Stimulated activated CD8-positive, alpha-beta memory T cell treated with anti-CD3 and anti-CD28 coated beads, Interleukin-4, amount 100 ng/mL, for 48 hours (primary cell): ENCODE measurements at regions not wholly inside any gene's neighbourhood (a gene's known extent, or its start where the extent isn't known, plus 50 kb on each side); places are given as distances from the start of the nearest gene placed in this dataset.

ENCODE experiments used
- DNase-seq: peaks from one replicate; pipeline ENCODE4 v3.0.0-alpha.2; 2020

- no peak for DNase-seq
These were observed 1999.3 kb downstream of the MAT2B start for GRCh38 chr5:165504674-165505073.

DNA sequence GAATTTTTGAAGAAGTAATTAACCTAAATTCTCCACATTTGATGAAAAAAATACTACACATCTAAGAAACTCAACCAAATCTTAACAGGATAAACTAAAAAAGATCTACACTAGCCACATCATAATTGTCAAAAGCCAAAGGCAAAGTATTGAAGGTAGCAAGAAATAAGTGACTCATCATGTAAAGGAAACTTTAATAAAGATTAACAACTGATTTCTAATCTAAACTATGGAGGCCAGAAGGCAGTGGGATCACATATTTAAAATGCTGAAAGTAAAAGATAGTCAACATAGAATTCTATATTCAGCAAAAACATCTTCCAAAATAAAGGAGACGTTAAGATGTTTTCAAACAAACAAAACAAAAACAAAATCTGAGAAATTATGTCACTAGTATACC is 2002.9 kb downstream of the MAT2B start:
- no peak for DNase-seq

- no peak for DNase-seq
These were observed 2003.4 kb downstream of the MAT2B start for GRCh38 chr5:165508861-165509260.

GRCh38 chr5:165521816-165522610 is 2016.6 kb downstream of the MAT2B start:
- no peak for DNase-seq

DNA sequence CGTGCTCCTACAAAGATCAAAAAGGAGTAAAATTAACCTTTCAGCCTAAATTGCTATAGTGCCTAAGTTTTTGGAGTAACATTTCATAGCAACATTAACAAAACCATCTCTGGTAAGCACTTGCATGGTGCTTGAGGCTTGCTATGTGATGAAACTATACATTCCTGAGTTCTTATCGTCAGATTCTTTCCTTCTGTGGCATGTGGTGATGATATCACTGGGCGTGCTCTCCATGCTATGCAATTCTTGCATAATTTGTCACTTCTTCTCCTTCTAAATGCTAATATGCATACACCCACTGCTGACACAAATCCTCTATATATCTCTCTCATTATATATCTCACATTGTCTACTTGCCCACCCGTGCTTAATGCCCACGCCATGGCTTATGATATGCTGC is 2019.9 kb downstream of the MAT2B start:
- no peak for DNase-seq

DNA sequence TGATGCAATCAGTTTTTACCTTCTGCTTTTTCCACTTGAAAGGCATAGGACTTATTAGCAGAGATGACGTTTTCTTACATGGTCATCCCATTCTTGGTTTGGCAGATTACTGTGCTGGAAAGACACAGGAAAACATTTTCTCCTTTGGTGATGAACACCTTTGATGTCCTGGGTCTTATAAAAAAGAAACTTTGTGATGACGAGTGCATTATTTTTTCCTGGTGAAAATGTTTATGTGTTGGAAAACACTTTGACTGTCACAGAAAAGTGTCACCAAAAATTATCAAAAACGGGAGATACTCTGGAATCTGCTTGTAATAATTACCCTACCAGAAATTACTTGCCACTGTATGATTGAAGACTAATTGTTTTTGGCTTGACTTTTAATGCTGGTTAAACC is 2020.9 kb downstream of the MAT2B start:
- DNase-seq, result no peak

- DNase-seq, result no peak
These were observed 2022.2 kb downstream of the MAT2B start for GRCh38 chr5:165527577-165527976.

DNA sequence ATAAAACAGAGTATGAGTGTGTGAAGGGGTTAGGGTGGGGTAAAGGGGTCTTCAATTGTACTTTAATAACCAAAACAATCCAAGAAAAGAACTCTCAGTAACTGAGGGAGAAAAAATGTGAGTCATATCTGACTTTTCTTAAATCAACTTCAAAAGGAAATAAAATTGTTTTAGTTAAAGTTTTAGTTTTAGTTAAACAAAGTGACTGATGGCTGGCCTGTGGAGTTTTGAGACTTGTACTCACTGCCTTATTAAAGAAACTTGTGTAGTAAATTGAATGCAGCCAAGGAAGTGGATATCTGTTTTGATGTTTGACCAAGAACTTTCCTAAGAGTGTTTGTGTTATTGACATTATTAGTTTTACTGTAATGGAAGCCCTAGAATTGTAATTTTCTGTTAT is 2032.6 kb downstream of the MAT2B start:
- DNase-seq, result no peak

GRCh38 chr5:165559645-165560044 is 2054.2 kb downstream of the MAT2B start:
- DNase-seq, result no peak

DNA sequence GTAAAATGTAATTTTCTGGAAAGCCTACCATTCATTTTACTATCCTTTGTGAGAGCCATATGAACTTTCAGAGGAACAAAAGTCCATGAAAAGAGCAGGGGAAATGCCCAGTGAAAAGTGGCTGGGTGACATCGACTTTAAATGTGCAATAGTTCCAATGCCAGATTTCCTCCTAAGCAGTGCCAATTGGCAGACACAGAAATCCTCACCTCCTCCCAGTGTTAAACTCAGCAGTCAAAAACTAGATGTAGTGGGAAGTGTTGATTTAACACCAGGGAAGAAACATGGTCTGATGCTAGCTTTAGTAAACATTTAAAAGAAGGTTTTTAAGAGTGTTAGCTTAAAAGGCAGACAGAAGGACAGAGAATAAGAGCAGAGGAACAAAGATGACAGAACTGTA is 2055.2 kb downstream of the MAT2B start:
- DNase-seq, result no peak

- no peak for DNase-seq
These were observed 2060.5 kb downstream of the MAT2B start for GRCh38 chr5:165565911-165566310.

DNA sequence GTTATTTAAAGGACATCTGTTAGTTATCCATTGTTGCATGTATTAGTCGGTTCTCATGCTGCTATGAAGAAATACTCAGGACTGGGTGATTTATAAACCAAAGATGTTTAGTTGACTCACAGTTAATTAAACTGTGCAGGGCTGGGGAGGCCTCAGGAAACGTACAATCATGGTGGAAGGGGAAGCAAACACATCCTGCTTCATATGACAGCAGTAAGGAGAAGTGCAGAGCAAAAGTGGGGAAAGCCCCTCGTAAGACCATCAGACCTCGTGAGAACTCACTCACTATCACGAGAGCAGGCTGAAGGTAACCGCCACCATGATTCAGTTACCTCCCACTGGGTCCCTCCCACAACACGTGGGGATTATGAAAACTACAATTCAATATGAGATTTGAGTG is 2064.1 kb downstream of the MAT2B start:
- DNase-seq, result no peak

DNA sequence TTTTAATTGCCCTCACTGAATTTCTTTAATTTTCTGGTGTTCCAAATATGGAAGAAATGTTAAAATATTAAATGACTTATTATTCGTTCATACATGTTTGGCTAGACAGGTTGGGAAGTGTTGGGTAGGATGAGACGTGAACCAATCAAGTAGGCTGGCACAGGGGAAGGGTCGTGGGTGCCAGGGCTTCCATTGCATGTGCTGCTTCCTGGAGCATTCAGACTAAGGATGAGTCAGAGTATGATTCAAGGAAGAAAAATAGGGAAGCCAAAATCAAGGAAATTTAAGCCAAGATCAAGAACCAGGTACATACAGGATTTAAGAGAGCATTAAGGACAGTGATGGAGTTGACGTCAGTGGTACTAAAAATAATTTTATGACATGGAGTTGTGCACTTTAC is 2068.0 kb downstream of the MAT2B start:
- no peak for DNase-seq

GRCh38 chr5:165574100-165574499 is 2068.7 kb downstream of the MAT2B start:
- DNase-seq, result no peak

DNA sequence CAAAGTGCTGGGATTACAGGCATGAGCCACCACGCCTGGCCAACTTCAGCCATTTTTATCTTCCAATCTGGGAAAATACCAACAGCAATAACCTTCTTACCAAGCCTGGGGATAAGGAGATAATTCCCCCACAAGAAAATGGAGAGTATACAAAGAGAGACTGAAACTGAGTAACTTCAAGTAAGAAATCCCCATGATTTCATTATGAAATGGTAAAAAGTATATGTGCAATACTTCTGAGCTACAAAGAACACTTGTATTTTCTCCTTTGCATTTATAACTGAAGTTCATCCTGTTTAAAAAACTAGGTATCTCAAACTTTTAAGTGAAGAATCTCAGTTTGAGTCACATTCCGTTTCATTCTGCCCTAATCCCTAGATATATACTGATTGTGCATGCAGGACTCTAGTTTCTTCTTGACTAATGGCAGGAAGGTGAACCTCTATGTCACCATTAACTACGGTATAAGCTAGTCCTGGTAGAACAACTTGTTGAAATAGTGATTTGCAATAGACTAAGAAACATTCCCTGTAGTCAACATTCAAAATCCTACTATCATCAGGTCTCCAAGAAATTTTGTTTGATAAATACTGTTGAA is 2071.4 kb downstream of the MAT2B start:
- no peak for DNase-seq

- DNase-seq, result no peak
These were observed 2074.5 kb downstream of the MAT2B start for GRCh38 chr5:165579911-165580310.

- DNase-seq, result no peak
These were observed 2089.3 kb downstream of the MAT2B start for GRCh38 chr5:165594693-165595092.

- DNase-seq, result no peak
These were observed 2097.1 kb downstream of the MAT2B start for GRCh38 chr5:165602529-165602928.

DNA sequence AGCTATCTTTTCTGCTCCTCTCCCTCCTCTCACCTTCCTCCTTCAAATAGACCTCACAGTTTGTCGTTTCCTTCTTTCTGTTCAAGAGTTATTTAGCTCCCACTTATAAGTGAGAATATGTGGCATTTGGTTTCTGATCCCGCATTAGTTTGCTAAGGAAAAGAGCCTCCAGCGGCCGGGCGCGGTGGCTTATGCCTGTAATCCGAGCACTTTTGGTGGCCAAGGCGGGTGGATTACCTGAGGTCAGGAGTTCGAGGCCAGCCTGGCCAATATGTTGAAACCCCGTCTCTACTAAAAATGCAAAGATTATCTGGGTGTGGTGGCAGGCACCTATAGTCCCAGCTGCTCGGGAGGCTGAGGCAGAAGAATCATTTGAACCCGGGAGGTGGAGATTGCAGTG is 2101.6 kb downstream of the MAT2B start:
- DNase-seq, result no peak

- no peak for DNase-seq
These were observed 2104.5 kb downstream of the MAT2B start for GRCh38 chr5:165609871-165610270.

GRCh38 chr5:165616490-165617405 is 2111.3 kb downstream of the MAT2B start:
- DNase-seq, result no peak

GRCh38 chr5:165617491-165617890 is 2112.1 kb downstream of the MAT2B start:
- no peak for DNase-seq

DNA sequence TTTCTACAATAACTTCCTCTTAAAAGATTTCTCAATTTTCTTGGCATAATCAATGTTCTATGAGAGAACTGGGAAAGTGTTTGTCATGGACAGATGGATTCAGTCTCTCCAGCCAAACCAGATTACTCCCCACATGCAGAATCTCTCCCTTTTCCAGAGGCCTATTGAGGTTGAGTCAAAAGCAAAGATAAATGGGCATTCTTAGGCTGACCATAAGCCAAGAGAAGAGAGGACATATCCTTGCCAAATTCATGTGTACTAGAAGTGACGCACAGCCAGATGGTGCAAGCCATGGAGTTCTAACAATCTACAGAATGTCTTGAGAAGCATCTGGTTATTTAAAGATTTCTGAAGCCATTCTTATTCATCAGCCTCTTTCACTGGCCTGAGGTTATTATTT is 2115.0 kb downstream of the MAT2B start:
- no peak for DNase-seq
